ENCODE measurements at regions not wholly inside any gene's neighbourhood (a gene's known extent, or its start where the extent isn't known, plus 50 kb on each side); places are given as distances from the start of the nearest gene placed in this dataset.

- TF ChIP-seq EZH2 (IDR thresholded peaks at IDR 0.05; ENCODE audit: insufficient read depth, poor library complexity, severe bottlenecking), result no peak
- no peak for TF ChIP-seq EZH2phosphoT487 (IDR thresholded peaks at IDR 0.05; ENCODE audit: insufficient read depth, low read depth)
Observed at GRCh38 chr6:167538746-167539145, 213.9 kb downstream of the TTLL2 start.

Measured in GM23248 (cell line).